Heart left ventricle (tissue), 16 donors: ENCODE measurements at regions not wholly inside any gene's neighbourhood (a gene's known extent, or its start where the extent isn't known, plus 50 kb on each side); places are given as distances from the start of the nearest gene placed in this dataset.

Source experiments
- ATAC-seq, 4 donors: fragments of 200-7000 bp; cut with Tn5 transposase; one replicate each; pipeline ENCODE4 v1.9.1; 2020 to 2022; ENCODE audit warnings: moderate library complexity in 4 of 4, mild to moderate bottlenecking in 3 of 4, moderate number of reproducible peaks in 1 of 4
- DNase-seq, 5 donors: peaks; one replicate each; pipeline ENCODE4 v3.0.0-alpha.2; 2020
- H3K27ac ChIP-seq, 12 donors: fragments of 200-600 bp; sonication (generic) in 4 of 12; one replicate each; pipeline versions ENCODE4 v1.5.0 to v1.8.0; 2016 to 2022; ENCODE audit warnings: mild to moderate bottlenecking in 2 of 12
- H3K27me3 ChIP-seq, 9 donors: fragments of 200-600 bp; sonication (generic) in 2 of 9; one replicate each; pipeline versions ENCODE4 v1.5.1 to v1.8.0; 2016 to 2022; ENCODE audit warnings: mild to moderate bottlenecking in 3 of 9
- H3K36me3 ChIP-seq, 9 donors: fragments of 200-600 bp; sonication (generic) in 2 of 9; one replicate each; pipeline versions ENCODE4 v1.5.0 to v1.8.0; 2018 to 2022; ENCODE audit warnings: mild to moderate bottlenecking in 2 of 9
- H3K4me1 ChIP-seq, 12 donors: fragments of 200-600 bp; sonication (generic) in 4 of 12; one replicate each; pipeline versions ENCODE4 v1.5.0 to v1.8.0; 2016 to 2022; ENCODE audit warnings: mild to moderate bottlenecking in 3 of 12
- H3K4me3 ChIP-seq, 12 donors: fragments of 200-600 bp; sonication (generic) in 4 of 12; one replicate each; pipeline versions ENCODE4 v1.5.0 to v1.8.0; 2017 to 2022; ENCODE audit warnings: mild to moderate bottlenecking in 9 of 12, moderate library complexity in 4 of 12
- H3K9me3 ChIP-seq, 12 donors: fragments of 200-600 bp; sonication (generic) in 4 of 12; one replicate each; pipeline versions ENCODE4 v1.5.0 to v1.8.0; 2016 to 2022; ENCODE audit warnings: mild to moderate bottlenecking in 1 of 12
- CTCF ChIP-seq, 12 donors: fragments of 200-600 bp; sonication (generic) in 4 of 12; IDR thresholded peaks; one replicate each; pipeline versions ENCODE4 v1.5.0 to v1.8.0; 2018 to 2022; ENCODE audit warnings: antibody characterized with exemption in 12 of 12, mild to moderate bottlenecking in 5 of 12
- POLR2A ChIP-seq, 2 donors: fragments of 450-650 bp; IDR thresholded peaks; one replicate each; pipeline ENCODE4 v1.6.1; 2017; ENCODE audit warnings: antibody characterized with exemption in 2 of 2, mild to moderate bottlenecking in 2 of 2, moderate library complexity in 2 of 2
- WGBS, 4 donors: extraction: QIAGEN DNeasy Blood & Tissue Kit in 2 of 4; methylation state at CpG; one replicate each; pipeline versions ENCODE4 v1.1.5 to v1.1.7; 2013 to 2018; 5-methylcytosine and 5-hydroxymethylcytosine counted together
- intact Hi-C, 10 donors: fragments of 100-400 bp; cut with DNase I; formaldehyde crosslinking; loops; one replicate each; pipeline versions ENCODE4 v1.11.1 to v1.14.2; 2022
- donor health status: ischemic (EF 13 %, LVEDD 7.1; RV severe dilation, severe dysfunction).
- donor health status: healthy with polysubstance abuse.
- donor health status: DM: no; HTN: yes; CAD: no.
- donor health status: DM: no; HTN: no; CAD: no.
- donor health status: ischemic (EF 25% LVEDD 6.9; RV normal size, moderate dysfunction).
- donor health status: ischemic (EF 25% LVEDD 5.7; RV mildly dilated, moderate dysfunction).
- donor health status: healthy.
- donor health status: DM: yes; HTN: yes; CAD: no.
- donor health status: ischemic (EF 35%, LVEDD 5.7; RV mildly dilated, moderate dysfunction).
- donor health status: nonischemic (EF 11% LVEDD 7.7; RV severe dilation, severe dysfunction).
- donor health status: DM: yes; HTN: yes; CAD: no.
- donor health status: PGD.
- donor health status: ischemic (EF 29% LVEDD 5.4; RV normal size, mild dysfunction).
- donor health status: nonischemic (EF 23%, LVEDD 6.1; RV moderate dilation, normal function).

DNA sequence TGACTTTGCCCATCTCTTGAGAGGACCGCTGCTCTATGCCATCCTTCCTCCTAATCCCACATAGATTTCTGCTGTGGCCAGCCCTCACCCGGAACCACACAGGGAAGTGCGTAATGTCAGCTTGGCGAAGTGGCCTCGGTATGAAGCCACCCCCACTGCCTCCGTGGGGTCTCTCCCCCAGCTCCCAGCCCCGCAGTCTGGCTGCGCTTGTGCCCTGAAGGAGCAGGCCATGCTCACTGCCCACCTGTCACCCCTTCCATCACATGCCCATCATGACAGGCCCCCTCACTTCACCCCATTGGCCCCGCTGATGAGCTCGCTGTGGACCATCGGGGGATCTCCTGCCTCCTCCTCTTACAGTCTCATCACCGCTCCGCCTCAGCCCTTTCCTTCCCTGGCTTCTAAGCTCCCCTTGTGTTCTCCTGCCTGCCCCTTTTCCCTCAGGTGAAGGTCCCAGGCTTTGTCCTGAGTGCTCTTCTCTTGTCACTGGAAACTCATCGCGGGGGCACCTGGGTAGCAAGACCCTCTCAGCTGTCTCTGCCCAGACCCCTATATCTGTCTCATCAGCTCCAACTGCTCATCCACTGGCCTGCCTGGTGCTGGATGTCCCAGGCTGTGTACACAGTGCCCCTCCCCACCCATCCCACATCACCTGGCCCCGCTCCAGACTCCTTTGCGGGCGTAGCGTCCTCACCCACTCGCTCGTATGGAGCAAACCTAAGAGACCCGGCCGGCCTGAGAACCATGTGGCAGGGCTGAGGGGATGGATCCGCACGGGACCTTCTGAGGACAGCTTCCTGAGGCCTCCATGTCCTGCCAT is 81.7 kb downstream of the GLI2 start:
- WGBS, 4 donors = 91 to 95% (median 93%) methylated on average over 25 of the region's 25 CpGs
- DNase-seq (peak in 3 of 5 donors; percentile 21 to 28 (median 24)), ATAC-seq (no peak)
- H3K4me3 ChIP-seq = no peak overlapping the region
- H3K9me3 ChIP-seq = no peaks in the 10 kb centered on the region
- TF ChIP-seq POLR2A (IDR thresholded peaks at IDR 0.05) (no peak), CTCF (IDR thresholded peaks at IDR 0.05) (no peak)
- H3K4me1 ChIP-seq = peaks cover 0 to 10% (median 0%) of the 10 kb centered on the region in 12 donors
- H3K27ac ChIP-seq = peak overlapping the region in 1 of 12 donors; percentile 36
- intact Hi-C loops = loop anchor here in 1 of 10 donors (10.0 kb wide), 1 partner anchor 147 kb away; no protein-coding TSS in a partner anchor
- no peaks in the 10 kb centered on the region for H3K27me3 ChIP-seq
- no peaks in the 10 kb centered on the region for H3K36me3 ChIP-seq

GRCh38 chr2:120817956-120818325 is 82.3 kb downstream of the GLI2 start:
- peaks cover 0 to 10% (median 0%) of the 10 kb centered on the region in 12 donors for H3K4me1 ChIP-seq
- intact Hi-C loops = loop anchor here in 1 of 10 donors (10.0 kb wide), 1 partner anchor 147 kb away; no protein-coding TSS in a partner anchor
- H3K36me3 ChIP-seq = no peaks in the 10 kb centered on the region
- no peak for TF ChIP-seq POLR2A (IDR thresholded peaks at IDR 0.05)
- H3K27ac ChIP-seq = peak overlapping the region in 1 of 12 donors; percentile 36
- DNase-seq (peak in 1 of 5 donors; percentile 5), ATAC-seq (no peak)
- no peaks in the 10 kb centered on the region for H3K9me3 ChIP-seq
- H3K4me3 ChIP-seq = no peak overlapping the region
- no peaks in the 10 kb centered on the region for H3K27me3 ChIP-seq
- 88 to 92% (median 90%) methylated on average over 3 of the region's 3 CpGs for WGBS, 4 donors

DNA sequence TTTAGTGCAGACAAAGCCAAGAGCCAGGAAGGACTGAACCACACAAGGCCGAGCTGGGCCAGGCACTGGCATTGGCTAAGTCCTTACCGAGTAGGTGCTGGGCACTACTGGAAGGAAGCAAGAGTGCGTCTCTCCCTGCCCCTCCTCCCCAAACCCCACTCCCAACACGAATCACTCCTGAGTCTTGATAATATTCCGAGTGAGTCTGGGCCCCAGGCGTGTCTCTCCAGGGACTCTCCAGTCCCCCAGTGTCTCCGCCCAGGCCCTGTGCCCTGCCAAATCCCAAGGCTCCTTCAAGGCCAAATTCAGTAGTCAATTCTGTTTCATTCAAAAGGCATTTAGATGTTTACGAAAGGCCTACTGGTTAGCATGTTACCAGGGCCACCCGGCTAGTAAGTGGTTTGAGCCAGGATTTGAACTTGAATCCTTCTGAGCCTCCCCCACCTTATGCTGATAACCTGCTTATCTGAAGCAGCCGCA is 82.8 kb downstream of the GLI2 start:
- TF ChIP-seq CTCF (IDR thresholded peaks at IDR 0.05) (no peak), POLR2A (IDR thresholded peaks at IDR 0.05) (no peak)
- DNase-seq = peak in 2 of 5 donors; percentile 14 to 28
- 68 to 78% (median 69%) methylated on average over 10 of the region's 10 CpGs for WGBS, 4 donors
- H3K27me3 ChIP-seq = no peaks in the 10 kb centered on the region
- peak overlapping the region in 1 of 12 donors; percentile 36 for H3K27ac ChIP-seq
- H3K4me1 ChIP-seq = peaks cover 0 to 10% (median 0%) of the 10 kb centered on the region in 12 donors
- no peak overlapping the region for H3K4me3 ChIP-seq
- intact Hi-C loops = loop anchor here in 1 of 10 donors (10.0 kb wide), 1 partner anchor 146 kb away; no protein-coding TSS in a partner anchor
- no peaks in the 10 kb centered on the region for H3K9me3 ChIP-seq
- peak in 1 of 4 donors; percentile 16 for ATAC-seq
- no peaks in the 10 kb centered on the region for H3K36me3 ChIP-seq

DNA sequence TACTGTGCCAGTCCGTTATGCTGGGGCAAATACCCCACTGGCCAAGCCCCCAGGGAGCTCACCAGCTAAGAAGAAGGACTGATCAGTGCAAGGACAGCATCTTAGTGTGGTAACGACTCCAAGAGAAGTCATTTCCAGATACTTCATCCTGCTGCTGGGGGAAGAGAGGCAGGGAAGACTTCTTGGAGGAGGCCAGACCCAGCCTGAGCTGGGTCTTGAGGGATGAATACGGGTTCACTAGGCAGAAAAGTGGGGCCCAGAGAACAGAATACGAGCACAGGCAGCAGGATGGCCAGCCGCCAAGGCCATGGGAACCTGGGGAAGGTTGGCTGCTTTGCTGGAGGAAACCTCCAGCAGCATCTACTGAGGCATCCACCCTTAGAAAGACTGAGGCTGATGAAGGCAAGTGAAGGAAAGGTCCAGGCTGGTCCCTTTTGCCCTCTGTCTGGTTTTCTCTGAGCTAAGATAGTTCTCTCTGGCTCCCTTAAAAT is 84.1 kb downstream of the GLI2 start:
- Histone ChIP-seq H3K4me1 (peaks cover 0 to 10% (median 0%) of the 10 kb centered on the region in 12 donors), H3K27me3 (no peaks in the 10 kb centered on the region), H3K36me3 (no peaks in the 10 kb centered on the region), H3K9me3 (no peaks in the 10 kb centered on the region), H3K4me3 (no peak overlapping the region), H3K27ac (peak overlapping the region in 1 of 12 donors; percentile 66)
- WGBS, 4 donors = 68 to 81% (median 71%) methylated on average over 4 to 5 of the region's 5 CpGs
- ATAC-seq (no peak), DNase-seq (peak in 1 of 5 donors; percentile 40)
- intact Hi-C loops = loop anchor here in 1 of 10 donors (10.0 kb wide), 1 partner anchor 145 kb away; no protein-coding TSS in a partner anchor
- no peak for TF ChIP-seq CTCF (IDR thresholded peaks at IDR 0.05)
- TF ChIP-seq POLR2A (IDR thresholded peaks at IDR 0.05) = no peak
